Liver (tissue), 7 donors: ENCODE measurements at regions not wholly inside any gene's neighbourhood (a gene's known extent, or its start where the extent isn't known, plus 50 kb on each side); places are given as distances from the start of the nearest gene placed in this dataset.

ENCODE experiments used
- DNase-seq: peaks from one replicate; pipeline ENCODE4 v3.0.0-alpha.2; 2017; ENCODE audit warnings: low spot score
- H3K27ac ChIP-seq, 2 donors: one replicate each; pipeline ENCODE4 v1.7.0; 2013; ENCODE audit warnings: inconsistent platforms in 2 of 2, low read length in 2 of 2, control low read depth in 1 of 2, low read depth in 1 of 2, mild to moderate bottlenecking in 1 of 2
- H3K27me3 ChIP-seq, 4 donors: one replicate each; pipeline versions ENCODE4 v1.6.1 to v1.7.0; 2013; ENCODE audit warnings: low read length in 3 of 4, inconsistent platforms in 1 of 4, mild to moderate bottlenecking in 1 of 4, moderate library complexity in 1 of 4; ENCODE audit not compliant: control insufficient read depth in 4 of 4, insufficient read depth in 4 of 4
- H3K36me3 ChIP-seq, 4 donors: one replicate each; pipeline versions ENCODE4 v1.6.1 to v1.7.0; 2013; ENCODE audit warnings: low read length in 3 of 4, mild to moderate bottlenecking in 3 of 4, low read depth in 1 of 4, moderate library complexity in 1 of 4; ENCODE audit not compliant: control insufficient read depth in 4 of 4, insufficient read depth in 3 of 4
- H3K4me1 ChIP-seq, 4 donors: one replicate each; pipeline versions ENCODE4 v1.6.1 to v1.7.0; 2013; ENCODE audit warnings: low read length in 3 of 4, mild to moderate bottlenecking in 3 of 4, moderate library complexity in 1 of 4; ENCODE audit not compliant: control insufficient read depth in 4 of 4, insufficient read depth in 4 of 4
- H3K4me3 ChIP-seq, 3 donors: one replicate each; pipeline versions ENCODE4 v1.6.1 to v1.7.0; 2013; ENCODE audit warnings: low read length in 3 of 3, control low read depth in 1 of 3, low read depth in 1 of 3, mild to moderate bottlenecking in 1 of 3
- H3K9ac ChIP-seq, 2 donors: one replicate each; pipeline ENCODE4 v1.7.0; 2013; ENCODE audit warnings: low read length in 2 of 2, mild to moderate bottlenecking in 2 of 2, moderate library complexity in 2 of 2, control low read depth in 1 of 2, low read depth in 1 of 2
- H3K9me3 ChIP-seq, 4 donors: one replicate each; pipeline versions ENCODE4 v1.6.1 to v1.7.0; 2013; ENCODE audit warnings: low read length in 3 of 4; ENCODE audit not compliant: control insufficient read depth in 4 of 4
- ATF3 ChIP-seq: IDR thresholded peaks from 2 replicates; pipeline ENCODE4 v1.6.1; 2016; ENCODE audit warnings: antibody characterized with exemption
- CTCF ChIP-seq: fragments of 150-350 bp; IDR thresholded peaks from 2 replicates; pipeline ENCODE4 v1.5.1; 2017; ENCODE audit warnings: improper control_type of control experiment, low read depth, low read length; ENCODE audit not compliant: missing input control
- EGR1 ChIP-seq, 2 donors: IDR thresholded peaks; 2 replicates each; pipeline ENCODE4 v1.6.1; 2016 to 2018; ENCODE audit warnings: antibody characterized with exemption in 2 of 2, low read depth in 2 of 2
- FOXA1 ChIP-seq: IDR thresholded peaks from 2 replicates; pipeline ENCODE4 v1.6.1; 2016; ENCODE audit warnings: antibody characterized with exemption
- FOXA2 ChIP-seq: IDR thresholded peaks from 2 replicates; pipeline ENCODE4 v1.6.1; 2016; ENCODE audit warnings: antibody characterized with exemption
- HNF4A ChIP-seq, 2 donors: conservative IDR thresholded peaks; 2 replicates each; pipeline ENCODE4 v1.6.1; 2016; ENCODE audit warnings: antibody characterized with exemption in 2 of 2, mild to moderate bottlenecking in 2 of 2
- HNF4G ChIP-seq: IDR thresholded peaks from 2 replicates; pipeline ENCODE4 v1.6.1; 2016; ENCODE audit warnings: antibody characterized with exemption
- JUND ChIP-seq, 2 donors: IDR thresholded peaks; 2 replicates each; pipeline ENCODE4 v1.6.1; 2016; ENCODE audit warnings: antibody characterized with exemption in 2 of 2
- MAX ChIP-seq: IDR thresholded peaks from 2 replicates; pipeline ENCODE4 v1.6.1; 2016; ENCODE audit warnings: antibody characterized with exemption
- NR2F2 ChIP-seq: IDR thresholded peaks from 2 replicates; pipeline ENCODE4 v1.6.1; 2016; ENCODE audit warnings: antibody characterized with exemption
- RAD21 ChIP-seq, 2 donors: IDR thresholded peaks; 2 replicates each; pipeline ENCODE4 v1.6.1; 2016; ENCODE audit warnings: antibody characterized with exemption in 2 of 2, mild to moderate bottlenecking in 2 of 2
- REST ChIP-seq: IDR thresholded peaks from 2 replicates; pipeline ENCODE4 v1.6.1; 2016; ENCODE audit warnings: antibody characterized with exemption, mild to moderate bottlenecking
- RXRA ChIP-seq, 2 donors: IDR thresholded peaks; 2 replicates each; pipeline ENCODE4 v1.6.1; 2017 to 2018; ENCODE audit warnings: antibody characterized with exemption in 2 of 2, mild to moderate bottlenecking in 1 of 2
- SP1 ChIP-seq: IDR thresholded peaks from 2 replicates; pipeline ENCODE4 v1.6.1; 2018; ENCODE audit warnings: antibody characterized with exemption, mild to moderate bottlenecking
- ZBTB33 ChIP-seq: IDR thresholded peaks from 2 replicates; pipeline ENCODE4 v1.6.1; 2016; ENCODE audit warnings: antibody characterized with exemption
- donor health status: healthy.
- donor health status: healthy.
- donor health status: healthy.
- donor health status: healthy.

GRCh38 chr1:232207073-232207866 is 422.7 kb downstream of the SIPA1L2 start (continued):
- TF ChIP-seq ZBTB33 (no peak), RAD21 (IDR thresholded peaks at IDR 0.05) (no peak)

- no peak for TF ChIP-seq EGR1 (IDR thresholded peaks at IDR 0.05; ENCODE audit: low read depth in 2 of 2)
- TF ChIP-seq ATF3, result no peak
- no peak for TF ChIP-seq MAX
- no peak for TF ChIP-seq FOXA2
- no peak for TF ChIP-seq REST
- TF ChIP-seq FOXA1, result no peak
- no peak for TF ChIP-seq RXRA (IDR thresholded peaks at IDR 0.05)
- TF ChIP-seq RAD21 (IDR thresholded peaks at IDR 0.05), result no peak
- no peak for TF ChIP-seq JUND (IDR thresholded peaks at IDR 0.05)
- TF ChIP-seq NR2F2, result no peak
- no peak for TF ChIP-seq HNF4G
- no peak for TF ChIP-seq SP1
- no peak for TF ChIP-seq HNF4A (conservative IDR thresholded peaks at IDR 0.05)
- TF ChIP-seq CTCF, result no peak
- DNase-seq, result no peak
These were observed 425.7 kb downstream of the SIPA1L2 start for GRCh38 chr1:232204269-232204668.

More at GRCh38 chr1:232204269-232204668, 425.7 kb downstream of the SIPA1L2 start:
- peaks cover 2 to 7% (median 5%) of the 10 kb centered on the region in 4 donors for H3K9me3 ChIP-seq
- H3K36me3 ChIP-seq, result no peaks in the 10 kb centered on the region
- H3K4me1 ChIP-seq, result no peaks in the 10 kb centered on the region
- H3K27me3 ChIP-seq, result peaks cover 0 to 2% (median 0%) of the 10 kb centered on the region in 4 donors
- no peak overlapping the region for H3K27ac ChIP-seq
- H3K4me3 ChIP-seq, result no peak overlapping the region
- H3K9ac ChIP-seq, result no peak overlapping the region
